GM21360 (cell line): ENCODE measurements at regions not wholly inside any gene's neighbourhood (a gene's known extent, or its start where the extent isn't known, plus 50 kb on each side); places are given as distances from the start of the nearest gene placed in this dataset.

ENCODE experiments used
- ATAC-seq: cut with Tn5 transposase; IDR thresholded peaks from one replicate; pipeline ENCODE4 v1.9.1; 2021; ENCODE audit warnings: mild to moderate bottlenecking, moderate library complexity; ENCODE audit not compliant: unreplicated experiment

DNA sequence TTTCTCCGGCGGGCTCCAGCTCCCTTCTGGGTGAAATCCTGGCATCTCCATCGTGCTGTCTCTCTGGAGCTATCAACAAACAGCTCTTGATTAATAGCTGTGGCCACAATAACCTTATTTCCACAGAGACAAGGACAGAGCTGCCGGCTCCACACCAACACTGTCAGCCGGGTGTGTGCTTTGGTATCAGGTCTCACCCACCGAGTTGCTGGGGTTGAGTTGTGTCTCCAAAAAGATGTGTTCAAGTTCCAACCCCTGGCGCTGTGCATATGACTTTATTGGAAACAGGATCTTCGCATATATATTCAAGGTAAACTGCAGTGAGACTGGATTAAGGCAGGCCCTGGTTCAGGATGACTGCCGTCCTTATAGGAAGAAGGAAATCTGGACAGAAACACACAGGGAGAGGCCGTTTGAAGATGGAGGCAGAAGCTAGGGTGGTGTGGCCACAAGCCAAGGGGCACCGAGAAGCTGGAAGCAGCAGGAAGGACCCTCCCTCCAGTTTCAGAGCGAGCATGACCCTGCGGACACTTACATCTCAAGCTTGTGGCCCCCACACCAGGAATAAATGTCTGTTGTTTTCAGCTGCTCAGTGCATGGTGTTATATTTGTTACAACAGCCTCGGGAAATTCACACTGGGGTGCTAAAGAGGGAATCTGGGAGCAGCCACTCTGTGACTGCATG lies 88.4 kb upstream of the TMPRSS2 start:
- ATAC-seq, result no peak

- ATAC-seq, result no peak
These were observed 86.3 kb upstream of the TMPRSS2 start for GRCh38 chr21:41594268-41594667.

DNA sequence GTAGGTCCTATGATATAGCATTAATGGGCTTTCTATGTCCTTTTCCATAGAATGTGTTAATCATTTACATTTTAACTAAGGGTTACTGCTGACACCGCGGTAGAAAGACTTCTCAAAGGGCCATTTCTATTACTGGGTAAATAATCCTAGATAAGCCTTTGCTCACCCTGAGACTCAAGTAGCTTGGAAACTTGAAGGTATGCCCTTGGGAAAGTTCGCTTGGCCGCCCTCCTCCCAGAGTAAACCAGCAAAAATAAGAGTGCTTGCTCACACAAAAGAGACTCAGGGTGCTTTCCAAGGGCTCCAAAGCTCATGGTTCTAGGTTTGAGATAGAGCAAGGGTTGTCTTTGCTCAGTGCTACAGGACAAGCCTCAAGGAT lies 85.8 kb upstream of the TMPRSS2 start:
- ATAC-seq, result no peak

DNA sequence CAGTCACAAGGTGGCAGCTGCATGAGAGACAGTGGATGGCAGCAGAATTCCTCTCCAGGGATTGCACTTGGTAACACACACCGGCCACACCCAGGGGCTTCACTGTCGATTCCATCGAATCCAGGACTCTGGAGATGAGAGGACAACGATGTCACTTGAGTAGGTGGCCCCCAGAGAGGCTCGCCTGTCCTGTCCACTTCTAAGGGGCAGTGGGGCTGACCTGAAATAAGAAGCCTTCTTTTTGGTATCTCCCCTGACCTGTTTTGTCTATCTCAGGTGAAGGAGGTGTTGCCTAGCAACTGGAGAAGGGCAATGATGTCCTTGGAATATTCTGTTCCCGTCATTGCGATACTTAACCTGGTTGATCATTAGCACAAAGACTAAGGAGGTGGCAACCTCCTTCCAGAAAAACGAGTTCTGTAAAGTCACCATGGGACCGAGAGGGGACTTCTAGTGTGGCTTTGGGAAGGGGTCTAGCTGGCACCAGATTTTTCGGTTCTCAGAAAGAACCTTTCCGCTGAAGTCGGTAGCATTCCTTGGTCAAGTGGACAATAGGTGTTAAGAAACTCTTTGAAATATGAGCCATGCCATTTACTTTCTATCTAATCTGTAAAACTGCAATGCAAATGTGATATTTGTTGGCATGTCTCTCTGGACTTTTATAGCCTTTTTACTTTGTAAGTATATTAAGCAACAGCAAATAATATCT lies 85.2 kb upstream of the TMPRSS2 start:
- ATAC-seq, result no peak

DNA sequence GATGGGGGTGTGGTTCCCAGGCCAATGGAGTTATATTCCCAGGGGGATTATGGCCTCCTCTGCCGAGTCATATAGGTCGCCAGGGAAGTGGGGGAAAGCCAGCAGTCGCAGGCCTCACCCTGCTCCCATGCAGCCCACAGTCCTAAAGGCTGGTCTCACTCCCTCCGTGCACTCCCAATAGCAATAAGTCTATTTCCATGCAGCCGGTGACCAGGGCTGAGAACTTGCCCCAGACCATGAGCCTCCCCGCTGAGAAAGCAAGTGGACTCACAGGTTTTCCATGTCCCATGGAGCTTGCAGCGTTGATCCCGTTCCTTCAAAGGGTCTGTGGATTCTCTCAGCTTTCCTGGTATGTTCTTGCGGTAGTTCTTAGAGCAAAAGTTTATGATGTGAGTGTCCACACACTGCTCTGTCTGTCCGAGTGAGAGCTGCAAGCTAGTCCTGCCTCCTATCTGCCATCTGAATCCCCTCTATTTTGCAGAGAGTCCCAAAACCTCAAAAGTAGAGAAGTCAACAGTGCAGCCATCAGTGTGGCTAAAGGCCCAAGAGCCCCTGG lies 81.7 kb upstream of the TMPRSS2 start:
- ATAC-seq, result no peak

GRCh38 chr21:41589131-41589530 lies 81.2 kb upstream of the TMPRSS2 start:
- no peak for ATAC-seq

DNA sequence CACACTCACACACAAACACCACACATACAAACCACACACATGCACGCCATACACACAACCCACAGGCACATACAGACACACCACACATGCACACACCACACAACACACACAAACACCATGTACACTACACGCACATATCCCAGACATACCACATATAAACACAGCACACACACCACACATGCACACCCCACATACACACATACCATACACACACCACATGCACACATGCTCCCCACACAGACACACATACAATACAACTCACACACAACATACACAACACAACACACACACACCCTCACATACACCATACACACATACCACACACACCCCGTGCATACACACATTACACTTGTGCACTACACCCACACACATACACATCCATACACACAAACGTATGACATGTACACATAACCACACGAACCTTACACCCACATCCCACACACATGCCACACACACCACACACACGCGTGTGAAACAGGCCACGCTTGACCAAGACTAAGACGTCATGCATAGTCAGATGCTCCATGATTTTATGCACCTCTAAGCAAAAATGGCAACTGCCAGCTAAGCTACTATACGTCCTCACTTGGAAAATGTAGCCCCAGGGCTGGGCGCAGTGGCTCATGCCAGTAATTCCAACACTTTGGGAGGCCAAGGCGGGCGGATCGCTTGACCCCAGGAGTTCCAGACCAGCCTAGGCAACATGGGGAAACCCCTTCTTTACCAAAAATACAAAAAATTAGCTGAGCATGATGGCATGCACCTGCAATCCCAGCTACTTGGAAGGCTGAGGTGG lies 77.4 kb upstream of the TMPRSS2 start:
- no peak for ATAC-seq

DNA sequence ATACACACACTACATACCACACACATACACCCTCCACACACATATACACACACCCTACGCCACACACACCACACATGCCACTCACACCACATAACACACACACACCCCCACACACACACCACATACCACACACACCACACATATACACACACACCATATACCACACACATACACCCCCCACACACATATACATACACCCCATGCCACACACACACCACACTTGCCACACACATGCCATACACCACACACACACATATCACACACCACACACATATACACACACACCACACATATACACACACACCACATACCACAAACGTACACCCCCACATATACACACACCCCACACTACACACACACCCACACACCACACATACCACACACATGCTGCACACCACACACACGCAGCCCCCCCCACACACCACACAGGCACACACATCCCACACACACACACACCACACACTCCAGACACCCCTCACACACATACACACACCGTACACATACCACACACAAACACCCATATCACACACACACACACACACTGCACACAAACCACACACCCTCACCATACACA lies 76.7 kb upstream of the TMPRSS2 start:
- no peak for ATAC-seq

GRCh38 chr21:41583274-41583790 lies 75.4 kb upstream of the TMPRSS2 start:
- no peak for ATAC-seq

DNA sequence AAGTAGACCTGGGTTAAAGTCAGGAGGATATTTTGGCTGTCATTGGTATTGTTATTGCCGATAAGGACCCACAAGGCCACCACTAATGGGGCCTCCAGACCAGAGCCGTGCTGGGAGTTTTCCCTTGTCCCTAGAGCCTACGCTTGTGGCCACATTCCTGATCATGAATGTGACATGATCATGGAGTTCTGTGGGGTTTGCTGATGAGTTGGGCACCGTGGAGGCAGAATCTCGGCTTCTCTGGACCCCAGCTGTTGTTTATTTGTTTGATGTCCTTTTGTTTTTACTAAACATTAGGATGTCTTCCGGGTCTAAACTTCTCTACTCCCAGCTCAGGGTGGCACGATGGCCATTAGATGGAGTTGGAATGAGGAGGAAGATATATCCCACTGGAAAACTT lies 74.9 kb upstream of the TMPRSS2 start:
- ATAC-seq, result no peak

DNA sequence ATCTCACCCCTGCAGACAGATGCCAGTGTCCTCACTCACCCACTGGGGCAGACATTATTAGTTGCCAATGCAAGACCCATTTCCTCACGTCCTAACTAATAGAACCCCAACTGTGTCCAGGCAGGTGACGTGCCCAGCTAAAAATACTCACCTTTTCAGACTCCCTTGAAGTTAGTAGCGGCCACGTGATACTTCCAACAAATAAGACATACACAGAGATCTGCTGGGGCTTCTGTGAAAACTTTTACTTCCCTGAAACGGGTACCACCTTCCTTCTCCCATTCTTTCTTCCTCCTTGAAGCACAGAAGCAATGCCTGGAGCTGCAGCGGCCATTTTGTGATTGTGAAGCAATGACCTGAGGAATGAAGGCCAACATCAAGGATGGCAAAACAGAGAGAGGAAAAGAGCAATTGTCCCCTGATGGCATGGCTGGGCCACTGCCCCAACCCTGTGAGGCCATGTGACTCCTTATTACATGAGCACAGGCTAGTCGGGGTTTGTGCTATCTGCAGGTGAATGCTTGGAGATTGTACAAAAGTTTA lies 74.4 kb upstream of the TMPRSS2 start:
- ATAC-seq, result no peak

- ATAC-seq, result no peak
These were observed 73.8 kb upstream of the TMPRSS2 start for GRCh38 chr21:41581592-41582228.

DNA sequence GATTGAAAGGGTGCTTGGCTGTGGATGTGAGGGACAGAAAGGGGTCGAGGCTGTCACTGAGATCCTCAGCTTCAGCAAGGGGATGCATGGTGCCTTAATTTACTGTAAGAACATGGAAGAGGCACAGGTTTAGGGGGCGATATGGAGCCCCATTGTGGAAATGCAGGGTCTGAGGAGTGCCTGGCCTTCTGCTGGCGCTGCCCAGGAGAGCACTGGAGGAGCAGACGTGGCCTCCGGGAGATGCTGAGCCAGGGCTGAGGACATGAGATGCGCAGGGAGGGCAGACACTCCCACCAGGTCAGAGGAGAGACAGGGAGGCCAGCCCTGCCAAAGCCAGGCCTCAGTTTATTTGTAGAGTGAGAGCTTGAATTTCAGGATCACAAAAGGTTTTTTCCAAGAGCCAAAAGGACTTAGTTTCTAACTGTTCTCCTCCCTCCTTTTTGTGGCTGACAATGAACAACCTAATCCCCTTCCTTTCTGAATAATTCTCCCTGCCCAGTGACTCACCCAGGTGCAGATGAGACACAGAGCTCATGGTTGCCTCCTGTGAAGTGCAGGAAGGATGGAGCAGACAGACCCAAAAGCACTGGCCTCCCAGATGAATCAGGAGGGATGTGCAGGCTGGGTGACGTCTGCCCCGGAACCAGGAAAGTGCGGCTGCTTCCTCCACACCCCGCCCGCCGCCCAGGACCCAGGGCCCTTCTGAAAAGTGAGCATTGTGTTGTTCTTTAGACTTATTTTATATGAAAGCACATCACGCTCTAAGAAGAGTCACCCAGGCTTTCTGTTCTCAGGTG lies 73.0 kb upstream of the TMPRSS2 start:
- ATAC-seq, result no peak

DNA sequence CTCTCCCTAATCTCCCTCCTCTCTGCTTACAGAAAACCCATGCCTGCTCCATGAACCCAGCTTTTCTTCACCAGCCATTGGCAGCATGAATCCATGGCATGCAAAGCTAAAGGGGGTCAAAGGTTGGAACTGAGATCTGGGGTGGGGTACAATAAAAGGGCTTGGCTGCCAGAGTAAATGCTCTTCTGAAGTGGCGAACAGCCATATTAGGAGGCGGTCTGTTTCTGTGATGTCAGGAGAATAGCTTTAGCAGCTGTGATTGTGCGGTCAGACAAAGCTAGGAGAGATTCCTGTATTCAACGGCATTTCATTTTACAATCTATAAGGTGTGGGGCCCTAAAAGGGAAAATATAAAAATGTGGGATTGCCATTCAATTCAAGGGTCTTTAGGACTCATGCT lies 71.7 kb upstream of the TMPRSS2 start:
- no peak for ATAC-seq

GRCh38 chr21:41578716-41579115 lies 70.8 kb upstream of the TMPRSS2 start:
- no peak for ATAC-seq

- ATAC-seq, result no peak
These were observed 70.1 kb upstream of the TMPRSS2 start for GRCh38 chr21:41578083-41578482.

DNA sequence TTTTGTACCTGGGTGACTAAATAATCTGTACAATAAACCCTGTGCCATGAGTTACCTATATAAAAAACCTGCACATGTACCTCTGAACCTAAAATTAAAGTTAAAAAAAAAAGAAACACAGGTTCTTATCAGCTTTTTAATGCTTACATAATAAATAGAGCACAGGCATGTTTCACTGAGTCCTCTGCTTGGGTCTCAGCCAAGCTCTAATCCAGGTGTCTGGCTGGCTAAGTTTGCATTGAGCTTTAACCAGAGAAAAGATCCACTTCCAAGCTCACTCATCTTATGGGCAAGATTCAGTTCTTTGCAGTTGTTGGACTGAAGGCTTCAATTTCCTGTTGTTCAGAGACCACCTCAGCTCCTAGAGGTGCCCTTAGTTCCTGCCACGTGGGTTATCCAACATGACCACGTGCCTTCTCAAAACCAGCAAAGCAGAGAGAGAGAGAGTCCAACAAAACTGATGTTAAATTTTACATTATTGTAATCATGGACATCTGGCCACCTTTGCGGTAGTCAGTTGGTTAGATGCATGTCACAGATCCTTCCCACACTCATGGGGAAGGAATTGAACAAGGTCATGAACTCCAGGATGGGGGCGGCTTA lies 68.2 kb upstream of the TMPRSS2 start:
- no peak for ATAC-seq

- no peak for ATAC-seq
These were observed 66.1 kb upstream of the TMPRSS2 start for GRCh38 chr21:41573902-41574690.
